T1000 (cell line): ENCODE measurements at regions not wholly inside any gene's neighbourhood (a gene's known extent, or its start where the extent isn't known, plus 50 kb on each side); places are given as distances from the start of the nearest gene placed in this dataset.
"Not testable (repeated sequence)": the region's sequence is repeated elsewhere in the genome, so short reads cannot be mapped to it uniquely, and the experiment has no call there.

Experiments used
- DNase-seq: peaks from one replicate; lab custom pipeline; 2025; ENCODE audit warnings: mixed read lengths; lab: John Stamatoyannopoulos, UW

GRCh38 chr5:155116456-155117251 is 103.1 kb downstream of the KIF4B start:
- no peak for DNase-seq

- DNase-seq = no peak
Observed at GRCh38 chr5:155125551-155126095, 112.1 kb downstream of the KIF4B start.

GRCh38 chr5:155126573-155126972 is 113.0 kb downstream of the KIF4B start:
- DNase-seq = no peak

GRCh38 chr5:155127552-155127951 is 114.0 kb downstream of the KIF4B start:
- DNase-seq = no peak

- DNase-seq = no peak
Observed at GRCh38 chr5:155128786-155129512, 115.4 kb downstream of the KIF4B start.

GRCh38 chr5:155129513-155129880 is 115.9 kb downstream of the KIF4B start:
- DNase-seq = no peak

- no peak for DNase-seq
Observed at GRCh38 chr5:155134130-155134529, 120.6 kb downstream of the KIF4B start.

GRCh38 chr5:155136216-155136850 is 122.8 kb downstream of the KIF4B start:
- DNase-seq = no peak

- no peak for DNase-seq
Observed at GRCh38 chr5:155137683-155138082, 124.1 kb downstream of the KIF4B start.

GRCh38 chr5:155140646-155141045 is 127.1 kb downstream of the KIF4B start:
- no peak for DNase-seq

GRCh38 chr5:155144956-155145355 is 131.4 kb downstream of the KIF4B start:
- no peak for DNase-seq

- DNase-seq = no peak
Observed at GRCh38 chr5:155147222-155147621, 133.7 kb downstream of the KIF4B start.

- no peak for DNase-seq
Observed at GRCh38 chr5:155148694-155149093, 135.1 kb downstream of the KIF4B start.

GRCh38 chr5:155150012-155150411 is 136.5 kb downstream of the KIF4B start:
- DNase-seq = no peak

- DNase-seq = no peak
Observed at GRCh38 chr5:155154973-155155372, 141.4 kb downstream of the KIF4B start.

- not testable (repeated sequence) for DNase-seq
Observed at GRCh38 chr5:155163084-155163483, 149.5 kb downstream of the KIF4B start.

- DNase-seq = no peak
Observed at GRCh38 chr5:155167736-155168135, 154.2 kb downstream of the KIF4B start.

GRCh38 chr5:155181542-155181941 is 168.0 kb downstream of the KIF4B start:
- DNase-seq = no peak

- no peak for DNase-seq
Observed at GRCh38 chr5:155189476-155189875, 175.9 kb downstream of the KIF4B start.

GRCh38 chr5:155189981-155190380 is 176.4 kb downstream of the KIF4B start:
- DNase-seq = no peak

- DNase-seq = no peak
Observed at GRCh38 chr5:155193029-155193428, 179.5 kb downstream of the KIF4B start.

GRCh38 chr5:155193483-155194107 is 180.0 kb downstream of the KIF4B start:
- DNase-seq = no peak
